PFSK-1 (cell line): ENCODE measurements at regions not wholly inside any gene's neighbourhood (a gene's known extent, or its start where the extent isn't known, plus 50 kb on each side); places are given as distances from the start of the nearest gene placed in this dataset.

ENCODE experiments used
- FOXP2 ChIP-seq: optimal IDR thresholded peaks from 2 replicates; pipeline ENCODE3; 2011; ENCODE audit warnings: borderline replicate concordance, control low read depth, inconsistent platforms; ENCODE audit not compliant: insufficient read depth; ENCODE audit errors: extremely low read length, extremely low read depth
- POLR2AphosphoS5 ChIP-seq: IDR thresholded peaks from 2 replicates; pipeline ENCODE4 v1.6.1; 2012; ENCODE audit warnings: low read depth, mild to moderate bottlenecking, control low read depth, low read length, moderate library complexity
- SIN3A ChIP-seq: IDR thresholded peaks from 2 replicates; pipeline ENCODE4 v1.6.1; 2012; ENCODE audit warnings: mild to moderate bottlenecking, low read length, moderate library complexity, borderline replicate concordance; ENCODE audit not compliant: insufficient read depth
- TAF1 ChIP-seq: IDR thresholded peaks from 2 replicates; pipeline ENCODE4 v1.6.1; 2012; ENCODE audit warnings: low read length, control low read depth, borderline replicate concordance; ENCODE audit not compliant: insufficient read depth
- TF ChIP-seq, protein P1 (sequence below), 2 experiments: IDR thresholded peaks; 2 replicates each; pipeline versions ENCODE4 v1.6.1 to v1.8.0; 2011 to 2012; ENCODE audit warnings: low read depth in 2 of 2, low read length in 2 of 2, control low read depth in 1 of 2, inconsistent platforms in 1 of 2, mild to moderate bottlenecking in 1 of 2, moderate library complexity in 1 of 2; ENCODE audit not compliant: insufficient read depth in 1 of 2

DNA sequence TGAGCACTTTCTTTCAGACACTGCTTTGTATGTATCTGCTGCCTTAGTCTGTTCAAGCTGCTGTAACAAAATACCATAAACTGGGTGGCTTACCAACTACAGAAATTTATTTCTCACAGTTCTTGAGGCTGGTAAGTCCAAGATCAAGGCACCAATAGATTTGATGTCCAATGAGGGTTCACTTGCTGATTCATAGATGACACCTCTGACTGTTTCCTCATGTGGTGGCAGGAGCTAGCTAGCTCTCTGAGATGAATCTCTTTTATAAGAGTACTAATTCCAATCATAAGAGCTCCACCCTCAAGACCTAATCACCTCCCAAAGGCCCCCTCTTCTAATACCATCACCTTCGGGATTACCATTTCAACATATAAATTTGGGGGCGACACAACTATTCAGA lies 76.6 kb upstream of the ADO start:
- TF ChIP-seq TAF1 (no peak), SIN3A (no peak), POLR2AphosphoS5 (no peak), FOXP2 (no peak)
- TF ChIP-seq, protein P1, sequence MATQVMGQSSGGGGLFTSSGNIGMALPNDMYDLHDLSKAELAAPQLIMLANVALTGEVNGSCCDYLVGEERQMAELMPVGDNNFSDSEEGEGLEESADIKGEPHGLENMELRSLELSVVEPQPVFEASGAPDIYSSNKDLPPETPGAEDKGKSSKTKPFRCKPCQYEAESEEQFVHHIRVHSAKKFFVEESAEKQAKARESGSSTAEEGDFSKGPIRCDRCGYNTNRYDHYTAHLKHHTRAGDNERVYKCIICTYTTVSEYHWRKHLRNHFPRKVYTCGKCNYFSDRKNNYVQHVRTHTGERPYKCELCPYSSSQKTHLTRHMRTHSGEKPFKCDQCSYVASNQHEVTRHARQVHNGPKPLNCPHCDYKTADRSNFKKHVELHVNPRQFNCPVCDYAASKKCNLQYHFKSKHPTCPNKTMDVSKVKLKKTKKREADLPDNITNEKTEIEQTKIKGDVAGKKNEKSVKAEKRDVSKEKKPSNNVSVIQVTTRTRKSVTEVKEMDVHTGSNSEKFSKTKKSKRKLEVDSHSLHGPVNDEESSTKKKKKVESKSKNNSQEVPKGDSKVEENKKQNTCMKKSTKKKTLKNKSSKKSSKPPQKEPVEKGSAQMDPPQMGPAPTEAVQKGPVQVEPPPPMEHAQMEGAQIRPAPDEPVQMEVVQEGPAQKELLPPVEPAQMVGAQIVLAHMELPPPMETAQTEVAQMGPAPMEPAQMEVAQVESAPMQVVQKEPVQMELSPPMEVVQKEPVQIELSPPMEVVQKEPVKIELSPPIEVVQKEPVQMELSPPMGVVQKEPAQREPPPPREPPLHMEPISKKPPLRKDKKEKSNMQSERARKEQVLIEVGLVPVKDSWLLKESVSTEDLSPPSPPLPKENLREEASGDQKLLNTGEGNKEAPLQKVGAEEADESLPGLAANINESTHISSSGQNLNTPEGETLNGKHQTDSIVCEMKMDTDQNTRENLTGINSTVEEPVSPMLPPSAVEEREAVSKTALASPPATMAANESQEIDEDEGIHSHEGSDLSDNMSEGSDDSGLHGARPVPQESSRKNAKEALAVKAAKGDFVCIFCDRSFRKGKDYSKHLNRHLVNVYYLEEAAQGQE (IDR thresholded peaks at IDR 0.05; ENCODE audit: insufficient read depth in 1 of 2, low read depth in 2 of 2, low read length in 2 of 2): no peak

DNA sequence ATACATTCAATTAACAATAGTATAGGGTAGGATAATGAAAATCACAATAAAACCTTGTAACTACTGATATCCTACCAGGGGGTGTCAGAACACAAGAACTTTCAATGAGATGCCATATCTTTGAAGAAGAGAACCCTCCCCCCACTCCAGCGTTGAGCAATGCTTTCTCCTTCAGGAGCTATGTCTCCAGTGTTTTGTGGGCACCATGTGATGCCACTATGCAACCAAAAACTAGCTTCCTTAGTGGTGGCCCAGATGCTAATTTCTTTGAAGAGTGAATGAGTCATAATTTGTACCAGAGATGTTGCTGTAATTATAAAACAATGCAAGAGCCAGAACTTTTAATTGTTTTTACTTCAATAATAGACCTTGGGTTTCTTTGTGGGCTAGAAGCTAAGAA lies 76.0 kb upstream of the ADO start:
- no peak for TF ChIP-seq TAF1
- TF ChIP-seq FOXP2: no peak
- TF ChIP-seq SIN3A: no peak

DNA sequence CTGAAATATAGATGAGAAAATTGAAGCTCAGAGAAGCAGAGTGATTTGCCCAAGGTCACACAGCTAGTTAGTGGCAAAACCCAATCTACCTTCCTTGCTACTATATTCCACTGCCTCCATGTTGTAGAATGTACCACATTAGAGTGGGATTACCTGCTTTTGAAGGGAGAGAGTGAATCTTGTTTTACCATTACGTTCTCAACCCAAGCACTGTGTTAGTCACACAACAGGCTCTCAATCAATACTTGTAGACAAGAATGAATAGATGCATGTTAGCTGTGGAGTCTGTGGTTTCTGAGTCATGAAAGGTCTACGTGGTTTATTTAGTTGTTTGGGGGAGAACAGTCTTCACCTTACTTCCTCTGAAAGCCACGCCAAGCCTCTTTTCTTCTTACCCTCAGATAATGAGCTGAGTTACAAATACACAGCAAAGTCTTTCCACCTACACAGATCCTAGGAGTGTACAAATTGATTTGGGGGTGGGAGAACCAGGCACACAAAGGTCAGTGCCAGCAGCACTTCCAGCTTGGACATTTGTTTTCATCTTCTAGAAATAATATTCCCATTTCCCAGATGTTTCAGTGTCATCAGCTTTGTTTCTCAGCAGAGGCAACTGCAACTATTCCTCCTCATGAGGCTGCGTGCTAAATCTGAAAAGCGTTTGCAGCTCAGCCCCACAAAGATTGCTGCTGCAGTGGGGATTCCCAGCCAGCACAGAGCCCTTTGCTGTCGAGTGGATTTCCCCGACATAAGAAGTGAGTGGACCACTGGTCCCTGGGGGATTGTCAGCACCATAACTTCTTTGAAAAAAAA lies 71.5 kb upstream of the ADO start:
- TF ChIP-seq, protein P1 (IDR thresholded peaks at IDR 0.05; ENCODE audit: insufficient read depth in 1 of 2, low read depth in 2 of 2, low read length in 2 of 2): no peak
- TF ChIP-seq TAF1: no peak
- TF ChIP-seq SIN3A: no peak
- no peak for TF ChIP-seq FOXP2
- no peak for TF ChIP-seq POLR2AphosphoS5

DNA sequence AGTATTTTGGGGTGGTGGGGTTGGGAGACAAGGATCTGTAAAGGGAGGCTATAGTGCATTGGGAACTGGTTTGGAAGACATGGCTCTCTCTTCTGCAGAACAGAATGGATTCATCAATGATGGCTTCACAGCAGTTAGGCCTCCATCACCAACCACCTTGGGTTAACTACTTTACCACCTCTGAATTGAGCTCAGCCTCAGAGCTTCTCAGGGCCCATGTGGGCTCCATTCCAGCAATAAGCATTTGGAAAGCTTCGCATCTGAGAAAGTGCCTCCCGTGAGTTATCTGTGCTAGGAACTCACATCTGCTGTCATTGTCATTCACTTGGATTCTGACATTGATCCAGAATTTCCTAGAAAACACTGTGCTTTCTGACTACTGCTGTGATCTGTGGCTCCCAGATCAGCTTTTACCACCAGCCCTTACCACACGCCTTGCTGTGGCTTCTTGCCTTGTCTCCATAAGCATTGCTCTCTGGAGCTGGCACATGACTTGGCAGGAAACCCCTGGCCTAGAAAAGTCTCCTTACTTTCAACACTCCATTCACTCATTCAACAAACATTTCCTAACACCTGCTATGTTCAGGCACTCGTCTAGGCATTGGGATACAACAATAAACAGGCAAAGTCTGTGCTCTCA lies 70.7 kb upstream of the ADO start:
- TF ChIP-seq FOXP2: no peak

DNA sequence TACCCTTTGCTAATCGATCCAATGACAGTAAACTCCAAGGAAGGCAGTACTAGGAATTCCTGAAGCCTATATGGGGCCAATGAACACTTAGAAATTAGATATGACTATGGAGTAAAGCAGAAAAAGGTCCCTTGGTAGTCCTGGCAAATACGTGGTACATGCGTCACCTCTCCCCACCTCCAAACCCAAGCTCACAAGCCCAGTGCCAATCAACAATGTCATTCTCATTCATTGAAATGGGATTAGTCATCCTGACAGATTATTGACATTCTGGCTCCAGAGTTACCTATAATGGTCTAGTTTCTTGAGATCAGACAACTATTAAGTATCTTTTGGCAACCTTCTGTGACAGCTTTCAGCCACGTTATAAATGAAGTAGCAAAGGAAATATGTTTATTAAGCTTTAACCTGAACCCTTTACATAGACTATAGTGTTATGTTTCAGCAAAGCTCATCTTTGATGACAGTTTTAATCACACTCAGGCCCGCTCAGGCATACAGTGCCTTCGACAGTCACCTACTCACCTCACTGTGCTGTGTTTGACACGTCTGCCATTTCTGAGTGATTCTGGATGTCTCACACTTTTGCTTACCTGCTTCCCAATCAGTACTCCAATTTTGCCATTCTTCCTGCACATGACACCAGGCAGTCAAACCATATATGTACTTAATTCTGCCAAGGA lies 69.6 kb upstream of the ADO start:
- no peak for TF ChIP-seq SIN3A

DNA sequence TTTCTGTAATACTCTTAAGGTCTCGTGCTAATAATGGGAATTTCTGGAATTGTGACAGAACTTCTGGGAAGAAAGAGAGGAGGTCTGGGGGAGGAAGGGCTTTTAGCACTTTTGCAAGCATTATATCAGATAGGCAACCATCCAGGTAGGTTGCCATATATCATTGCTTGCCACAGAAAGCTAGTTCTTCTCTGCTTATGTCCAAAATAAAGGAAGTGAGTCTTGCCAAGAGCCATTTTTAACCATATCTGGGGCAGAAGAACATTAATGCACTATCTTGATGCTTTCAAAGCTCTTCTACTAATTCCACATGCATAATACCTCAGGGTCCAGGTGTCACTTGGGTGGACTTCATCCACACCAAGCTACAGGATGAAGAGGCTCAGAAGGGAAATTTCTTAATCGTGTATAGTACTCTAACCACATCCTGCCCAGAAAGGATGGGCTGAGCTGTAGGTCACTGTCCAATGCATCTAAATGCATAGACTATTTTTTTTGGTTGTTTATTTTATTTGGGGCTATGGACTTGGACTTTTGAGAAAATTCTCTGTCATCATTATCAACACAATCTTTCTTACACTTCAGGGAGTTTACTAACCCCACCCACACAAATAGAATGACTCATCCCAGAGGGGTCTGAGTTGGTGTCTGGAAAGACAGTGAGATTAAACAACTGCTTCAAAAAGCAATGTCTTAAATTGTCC lies 68.9 kb upstream of the ADO start:
- TF ChIP-seq POLR2AphosphoS5 (no peak), TAF1 (no peak), FOXP2 (no peak), SIN3A (no peak)
- TF ChIP-seq, protein P1 (IDR thresholded peaks at IDR 0.05; ENCODE audit: insufficient read depth in 1 of 2, low read depth in 2 of 2, low read length in 2 of 2): no peak
